IMR-90 (cell line): ENCODE measurements at regions not wholly inside any gene's neighbourhood (a gene's known extent, or its start where the extent isn't known, plus 50 kb on each side); places are given as distances from the start of the nearest gene placed in this dataset.

Source experiments
- ATAC-seq: fragments of 200-7000 bp; cut with Tn5 transposase; 2 replicates; pipeline ENCODE4 v1.9.1; 2020; ENCODE audit warnings: low read depth, mild to moderate bottlenecking, moderate library complexity
- BruUV-seq: library from RNA; stranded (reverse); fragments of 400-500 nt; replicated peaks from 2 replicates; lab custom pipeline; 2021; lab: Mats Ljungman, UMichigan
- CTCF ChIA-PET: fragments of 300-600 bp; formaldehyde crosslinking; extraction: SDS; loops from one replicate; lab custom pipeline; 2021; ENCODE audit warnings: antibody characterized with exemption; lab: Yijun Ruan, JAX
- POLR2A ChIA-PET: fragments of 300-600 bp; sonication (Branson Sonifier 250); formaldehyde crosslinking; loops from one replicate; lab custom pipeline; 2022; ENCODE audit warnings: antibody characterized with exemption; ENCODE audit not compliant: unreplicated experiment; lab: Charles Lee
- DNase-seq: peaks from one replicate; pipeline ENCODE4 v3.0.0; 2013
- H2AFZ ChIP-seq: replicated peaks from 2 replicates; pipeline ENCODE3; 2013; ENCODE audit warnings: low read length, mild to moderate bottlenecking; ENCODE audit not compliant: poor library complexity
- H2AK5ac ChIP-seq: 2 replicates; pipeline ENCODE4 v1.6.1; 2013; ENCODE audit warnings: low read depth, low read length, inconsistent platforms
- H2AK9ac ChIP-seq: replicated peaks from 2 replicates; pipeline ENCODE3; 2013; ENCODE audit warnings: mild to moderate bottlenecking, low read depth, low read length, moderate library complexity; ENCODE audit not compliant: poor library complexity
- H2BK120ac ChIP-seq: 2 replicates; pipeline ENCODE4 v1.6.1; 2013; ENCODE audit warnings: low read depth, low read length, inconsistent platforms
- H2BK15ac ChIP-seq: 3 replicates; pipeline ENCODE4 v1.6.1; 2013; ENCODE audit warnings: low read depth, low read length, inconsistent platforms
- H2BK20ac ChIP-seq: 2 replicates; pipeline ENCODE4 v1.6.1; 2013; ENCODE audit warnings: low read depth, mild to moderate bottlenecking, inconsistent platforms, low read length, moderate library complexity
- H2BK5ac ChIP-seq: 2 replicates; pipeline ENCODE4 v1.6.1; 2013; ENCODE audit warnings: mild to moderate bottlenecking, low read depth, low read length, inconsistent platforms; ENCODE audit not compliant: poor library complexity, severe bottlenecking
- H3K14ac ChIP-seq: replicated peaks from 2 replicates; pipeline ENCODE4 v1.6.1; 2013; ENCODE audit warnings: low read depth, low read length, inconsistent platforms
- H3K18ac ChIP-seq: 2 replicates; pipeline ENCODE4 v1.6.1; 2013; ENCODE audit warnings: low read depth, low read length, control low read depth
- H3K23ac ChIP-seq: 2 replicates; pipeline ENCODE4 v1.6.1; 2013; ENCODE audit warnings: low read depth, low read length, inconsistent platforms
- H3K27ac ChIP-seq: 2 replicates; pipeline ENCODE4 v1.5.1; 2013; ENCODE audit warnings: mild to moderate bottlenecking, control low read depth, low read length; ENCODE audit not compliant: insufficient read depth
- H3K27me3 ChIP-seq: 2 replicates; pipeline ENCODE4 v1.6.1; 2013; ENCODE audit warnings: low read length; ENCODE audit not compliant: control insufficient read depth, insufficient read depth
- H3K36me3 ChIP-seq: 2 replicates; pipeline ENCODE4 v1.6.1; 2013; ENCODE audit warnings: low read length, mixed read lengths; ENCODE audit not compliant: control insufficient read depth, insufficient read depth
- H3K4ac ChIP-seq: 2 replicates; pipeline ENCODE4 v1.6.1; 2013; ENCODE audit warnings: low read depth, low read length, inconsistent platforms
- H3K4me1 ChIP-seq: 2 replicates; pipeline ENCODE4 v1.6.1; 2013; ENCODE audit warnings: low read length, mixed read lengths; ENCODE audit not compliant: control insufficient read depth, insufficient read depth
- H3K4me2 ChIP-seq: 2 replicates; pipeline ENCODE4 v1.6.1; 2013; ENCODE audit warnings: low read depth, mild to moderate bottlenecking, control low read depth, low read length, moderate library complexity
- H3K4me3 ChIP-seq: 2 replicates; pipeline ENCODE4 v1.5.1; 2013; ENCODE audit warnings: low read depth, mild to moderate bottlenecking, control low read depth, low read length, moderate library complexity; ENCODE audit not compliant: insufficient read depth
- H3K56ac ChIP-seq: 2 replicates; pipeline ENCODE4 v1.6.1; 2013; ENCODE audit warnings: low read length, inconsistent platforms; ENCODE audit not compliant: insufficient read depth; ENCODE audit errors: extremely low read depth
- H3K79me1 ChIP-seq, 2 experiments: 2 replicates each; pipeline ENCODE4 v1.6.1; 2013; ENCODE audit warnings: low read length in 2 of 2, inconsistent platforms in 1 of 2, low read depth in 1 of 2
- H3K9ac ChIP-seq: 2 replicates; pipeline ENCODE4 v1.6.1; 2013; ENCODE audit warnings: low read depth, low read length, control low read depth
- H3K9me1 ChIP-seq: 2 replicates; pipeline ENCODE4 v1.6.1; 2013; ENCODE audit warnings: low read length, inconsistent platforms; ENCODE audit not compliant: insufficient read depth
- H3K9me3 ChIP-seq: 2 replicates; pipeline ENCODE4 v1.6.1; 2013; ENCODE audit warnings: low read length; ENCODE audit not compliant: control insufficient read depth, insufficient read depth
- H4K20me1 ChIP-seq: 2 replicates; pipeline ENCODE4 v1.6.1; 2013; ENCODE audit warnings: low read length, inconsistent platforms; ENCODE audit not compliant: insufficient read depth
- H4K5ac ChIP-seq: 2 replicates; pipeline ENCODE4 v1.6.1; 2013; ENCODE audit warnings: mild to moderate bottlenecking, low read depth, low read length, control low read depth
- H4K8ac ChIP-seq, 2 experiments: 2 replicates each; pipeline ENCODE4 v1.6.1; 2013; ENCODE audit warnings: low read depth in 2 of 2, low read length in 2 of 2, control low read depth in 1 of 2, inconsistent platforms in 1 of 2
- H4K91ac ChIP-seq: 2 replicates; pipeline ENCODE4 v1.6.1; 2013; ENCODE audit warnings: low read depth, low read length, inconsistent platforms; ENCODE audit not compliant: insufficient read depth
- CHD1 ChIP-seq: IDR thresholded peaks from 2 replicates; pipeline ENCODE4 v1.6.1; 2012; ENCODE audit warnings: low read depth, low read length, improper control_type of control experiment
- FOS ChIP-seq: fragments of 150-350 bp; IDR thresholded peaks from 2 replicates; pipeline ENCODE4 v1.6.1; 2016; ENCODE audit warnings: low read depth, low read length
- MAFK ChIP-seq: IDR thresholded peaks from 2 replicates; pipeline ENCODE4 v1.6.1; 2012; ENCODE audit warnings: low read depth, low read length, improper control_type of control experiment
- MAZ ChIP-seq: IDR thresholded peaks from 2 replicates; pipeline ENCODE4 v1.6.1; 2012; ENCODE audit warnings: low read depth, mild to moderate bottlenecking, low read length, improper control_type of control experiment, moderate library complexity, borderline replicate concordance
- MXI1 ChIP-seq: IDR thresholded peaks from 2 replicates; pipeline ENCODE4 v1.6.1; 2012; ENCODE audit warnings: low read depth, mild to moderate bottlenecking, low read length, moderate library complexity, borderline replicate concordance
- NFE2L2 ChIP-seq: fragments of 150-350 bp; IDR thresholded peaks from 2 replicates; pipeline ENCODE4 v1.6.1; 2016; ENCODE audit warnings: low read depth, mild to moderate bottlenecking, low read length
- POLR2A ChIP-seq: IDR thresholded peaks from 2 replicates; pipeline ENCODE4 v1.6.1; 2012; ENCODE audit warnings: mild to moderate bottlenecking, low read depth, low read length
- RCOR1 ChIP-seq: IDR thresholded peaks from 2 replicates; pipeline ENCODE4 v1.6.1; 2012; ENCODE audit warnings: mild to moderate bottlenecking, low read length, improper control_type of control experiment; ENCODE audit not compliant: insufficient replicate concordance
- WGBS, 2 experiments: methylation state at CpG; one replicate each; pipeline versions ENCODE4 v1.1.5 to v1.1.7; 2013; ENCODE audit warnings: missing lambda C conversion rate in 2 of 2; ENCODE audit not compliant: insufficient read length in 1 of 2; ENCODE audit errors: extremely low coverage in 2 of 2; 5-methylcytosine and 5-hydroxymethylcytosine counted together
- dilution Hi-C: fragments of 300-500 bp; cut with HindIII; formaldehyde crosslinking; loops from one replicate; pipeline ENCODE4 v1.14.3; 2018; ENCODE audit warnings: low sequenced_read_pairs; ENCODE audit not compliant: unreplicated experiment
- in situ Hi-C: fragments of 300-500 bp; cut with MboI; formaldehyde crosslinking; loops from 3 replicates; pipeline ENCODE4 v1.14.3; 2019; ENCODE audit warnings: low sequenced_read_pairs, inconsistent platforms, mixed read lengths
- intact Hi-C: fragments of 100-400 bp; cut with micrococcal nuclease; formaldehyde crosslinking; loops from 2 replicates; pipeline ENCODE4 v1.10.0; 2022
- TF ChIP-seq, protein P1 (sequence below): fragments of 150-350 bp; IDR thresholded peaks from 2 replicates; pipeline ENCODE4 v1.6.1; 2016; ENCODE audit warnings: low read depth, mild to moderate bottlenecking, low read length, moderate library complexity, borderline replicate concordance

- no peak overlapping the region for H4K91ac ChIP-seq
- no peak overlapping the region for H2AK9ac ChIP-seq
- H4K8ac ChIP-seq = no peak overlapping the region
- no peak overlapping the region for H3K56ac ChIP-seq
- no peak overlapping the region for H3K4ac ChIP-seq
- CTCF ChIA-PET = no interaction called here
- no TSS peak for BruUV-seq
- H3K9me3 ChIP-seq = no peaks in the 10 kb centered on the region
- POLR2A ChIA-PET = no interaction called here
- intact Hi-C loops (no loop called here), dilution Hi-C loops (no loop called here), in situ Hi-C loops (no loop called here)
- H3K23ac ChIP-seq = no peak overlapping the region
- no peak overlapping the region for H2BK20ac ChIP-seq
- H3K36me3 ChIP-seq = no peaks in the 10 kb centered on the region
- no peak overlapping the region for H3K9ac ChIP-seq
- no peak overlapping the region for H4K5ac ChIP-seq
- no peak overlapping the region for H3K4me3 ChIP-seq
- DNase-seq (no peak), ATAC-seq (no peak)
- H3K27ac ChIP-seq = no peak overlapping the region
- no peaks in the 10 kb centered on the region for H3K9me1 ChIP-seq
- no peak overlapping the region for H2BK120ac ChIP-seq
- no CpG with 5 or more reads among the region's 1 CpG for WGBS, 2 experiments
- H3K14ac ChIP-seq = no peak overlapping the region
- H2AK5ac ChIP-seq = no peak overlapping the region
- no peak overlapping the region for H2BK5ac ChIP-seq
- H3K4me1 ChIP-seq = 0 out of 2 replicates have a peak, but pooled peaks cover 2% of the 10 kb centered on the region
- no peak for TF ChIP-seq MAZ
- TF ChIP-seq MXI1 = no peak
- TF ChIP-seq NFE2L2 = no peak
- TF ChIP-seq POLR2A = no peak
- TF ChIP-seq MAFK = no peak
- no peak for TF ChIP-seq RCOR1
- no peak for TF ChIP-seq CHD1
- TF ChIP-seq, protein P1, sequence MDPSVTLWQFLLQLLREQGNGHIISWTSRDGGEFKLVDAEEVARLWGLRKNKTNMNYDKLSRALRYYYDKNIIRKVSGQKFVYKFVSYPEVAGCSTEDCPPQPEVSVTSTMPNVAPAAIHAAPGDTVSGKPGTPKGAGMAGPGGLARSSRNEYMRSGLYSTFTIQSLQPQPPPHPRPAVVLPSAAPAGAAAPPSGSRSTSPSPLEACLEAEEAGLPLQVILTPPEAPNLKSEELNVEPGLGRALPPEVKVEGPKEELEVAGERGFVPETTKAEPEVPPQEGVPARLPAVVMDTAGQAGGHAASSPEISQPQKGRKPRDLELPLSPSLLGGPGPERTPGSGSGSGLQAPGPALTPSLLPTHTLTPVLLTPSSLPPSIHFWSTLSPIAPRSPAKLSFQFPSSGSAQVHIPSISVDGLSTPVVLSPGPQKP = no peak
- no peak for TF ChIP-seq FOS
- H3K4me2 ChIP-seq = no peak overlapping the region
- H4K20me1 ChIP-seq = no peaks in the 10 kb centered on the region
- H2AFZ ChIP-seq = no peak overlapping the region
- H3K79me1 ChIP-seq = no peaks in the 10 kb centered on the region
- H3K18ac ChIP-seq = no peak overlapping the region
- no peaks in the 10 kb centered on the region for H3K27me3 ChIP-seq
- no peak overlapping the region for H2BK15ac ChIP-seq
Measured at GRCh38 chr2:138122891-138123290, 158.6 kb downstream of the HNMT start.
